ENCODE measurements at regions not wholly inside any gene's neighbourhood (a gene's known extent, or its start where the extent isn't known, plus 50 kb on each side); places are given as distances from the start of the nearest gene placed in this dataset.

DNA sequence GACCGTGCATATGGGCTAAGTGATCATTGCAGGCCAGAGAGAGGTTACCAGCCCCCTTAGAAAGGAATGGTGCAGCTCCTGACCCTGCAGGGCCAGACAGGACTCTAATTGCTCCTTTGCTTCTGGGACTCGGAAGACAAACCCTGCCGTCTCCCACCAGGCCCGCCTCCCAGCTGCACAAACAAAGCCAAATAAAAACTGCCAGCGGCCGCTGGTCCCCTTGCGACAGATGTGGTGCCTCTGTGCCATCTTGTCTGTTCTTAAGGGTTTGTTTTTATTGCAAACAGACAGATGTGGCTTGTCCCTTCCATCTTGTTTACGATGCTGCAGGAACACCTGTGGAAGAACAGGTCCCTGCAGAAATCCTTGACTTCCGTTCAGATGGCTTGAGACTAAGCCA is 434.4 kb upstream of the TSHZ3 start:
- Histone ChIP-seq H3K18ac (ENCODE audit: low read length) (no peak overlapping the region), H3K79me2 (ENCODE audit: control insufficient read depth, insufficient read depth, low read length) (no peaks in the 10 kb centered on the region), H4K8ac (ENCODE audit: low read depth, low read length) (no peak overlapping the region), H3K56ac (ENCODE audit: low read length) (no peak overlapping the region), H3K23ac (ENCODE audit: low read length) (no peak overlapping the region), H3K4me2 (ENCODE audit: low read length) (no peak overlapping the region), H3K4ac (ENCODE audit: low read depth, low read length) (no peak overlapping the region), H4K5ac (ENCODE audit: low read length) (no peak overlapping the region), H3K36me3 (ENCODE audit: control insufficient read depth, insufficient read depth, low read length) (no peaks in the 10 kb centered on the region), H2BK15ac (replicated peaks; ENCODE audit: low read depth) (no peak overlapping the region), H3K4me3 (ENCODE audit: low read length) (no peak overlapping the region), H3K9ac (ENCODE audit: low read length) (no peak overlapping the region), H3K79me1 (ENCODE audit: low read length) (no peaks in the 10 kb centered on the region), H2AK5ac (ENCODE audit: low read length) (no peak overlapping the region), H2BK5ac (ENCODE audit: low read length) (no peak overlapping the region), H3K4me1 (ENCODE audit: control insufficient read depth, low read depth, low read length) (no peaks in the 10 kb centered on the region), H3K27ac (ENCODE audit: low read depth, low read length) (no peak overlapping the region), H3K27me3 (ENCODE audit: insufficient read depth, low read length, poor library complexity) (no peaks in the 10 kb centered on the region), H2BK120ac (ENCODE audit: low read depth, low read length) (no peak overlapping the region)
- DNase-seq, result no peak
- no CpG with 5 or more reads among the region's 9 CpGs for WGBS (ENCODE audit: extremely low coverage, insufficient coverage, low lambda C conversion rate)

DNA sequence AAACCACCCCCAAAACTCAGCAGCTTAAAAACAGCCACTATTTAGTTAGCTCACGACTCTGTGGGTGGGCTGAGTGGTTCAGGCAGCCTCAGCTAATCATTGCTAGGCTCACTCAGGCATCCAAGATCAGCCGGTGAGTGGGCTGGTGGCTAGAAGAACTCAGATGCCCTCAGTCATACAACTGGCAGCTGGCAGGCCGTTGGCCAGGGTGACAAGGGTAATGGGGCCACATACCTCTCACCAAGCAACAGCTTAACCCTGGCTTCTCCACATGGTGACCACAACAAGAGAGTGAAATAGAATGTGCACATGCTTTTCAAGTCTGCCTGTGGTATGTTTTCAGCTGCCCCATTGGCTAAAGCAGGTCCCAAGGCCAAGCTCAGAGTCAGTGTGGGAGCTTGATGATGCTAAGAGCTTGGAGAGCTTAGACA is 435.4 kb upstream of the TSHZ3 start:
- Histone ChIP-seq H3K27ac (ENCODE audit: low read depth, low read length) (no peak overlapping the region), H3K4me1 (ENCODE audit: control insufficient read depth, low read depth, low read length) (no peaks in the 10 kb centered on the region), H3K18ac (ENCODE audit: low read length) (no peak overlapping the region), H3K56ac (ENCODE audit: low read length) (no peak overlapping the region), H3K79me1 (ENCODE audit: low read length) (no peaks in the 10 kb centered on the region), H3K27me3 (ENCODE audit: insufficient read depth, low read length, poor library complexity) (no peaks in the 10 kb centered on the region), H3K9ac (ENCODE audit: low read length) (no peak overlapping the region), H4K5ac (ENCODE audit: low read length) (no peak overlapping the region), H3K4me2 (ENCODE audit: low read length) (no peak overlapping the region), H3K36me3 (ENCODE audit: control insufficient read depth, insufficient read depth, low read length) (no peaks in the 10 kb centered on the region), H2BK15ac (replicated peaks; ENCODE audit: low read depth) (no peak overlapping the region), H3K4me3 (ENCODE audit: low read length) (no peak overlapping the region), H2AK5ac (ENCODE audit: low read length) (no peak overlapping the region), H2BK5ac (ENCODE audit: low read length) (no peak overlapping the region), H2BK120ac (ENCODE audit: low read depth, low read length) (no peak overlapping the region), H3K4ac (ENCODE audit: low read depth, low read length) (no peak overlapping the region), H4K8ac (ENCODE audit: low read depth, low read length) (no peak overlapping the region), H3K79me2 (ENCODE audit: control insufficient read depth, insufficient read depth, low read length) (no peaks in the 10 kb centered on the region), H3K23ac (ENCODE audit: low read length) (no peak overlapping the region)
- WGBS (ENCODE audit: extremely low coverage, insufficient coverage, low lambda C conversion rate), result no CpG with 5 or more reads among the region's 3 CpGs
- no peak for DNase-seq

DNA sequence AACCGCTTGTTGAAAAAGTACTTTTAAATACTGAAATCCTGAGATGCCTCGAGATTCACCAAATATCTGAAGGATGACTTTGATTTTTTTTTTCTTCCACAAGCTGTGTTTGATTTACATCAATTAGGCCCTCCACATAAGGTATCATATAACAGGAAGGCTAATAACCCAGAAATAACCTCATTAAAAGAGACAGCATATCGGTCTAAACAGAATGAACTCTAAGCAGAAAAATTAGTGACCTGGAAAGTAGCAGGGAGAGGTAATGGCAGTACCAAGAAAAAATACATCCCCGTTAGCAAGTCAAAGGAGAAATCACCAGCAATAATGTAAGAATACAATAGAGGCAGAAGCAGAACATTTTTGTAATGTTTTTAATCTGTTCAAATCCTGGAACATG is 452.4 kb upstream of the TSHZ3 start:
- H3K18ac ChIP-seq (ENCODE audit: low read length), result no peak overlapping the region
- no peak overlapping the region for H3K56ac ChIP-seq (ENCODE audit: low read length)
- no peak overlapping the region for H2BK120ac ChIP-seq (ENCODE audit: low read depth, low read length)
- WGBS (ENCODE audit: extremely low coverage, insufficient coverage, low lambda C conversion rate), result no CpG with 5 or more reads among the region's 4 CpGs
- no peak overlapping the region for H3K4me2 ChIP-seq (ENCODE audit: low read length)
- H3K27ac ChIP-seq (ENCODE audit: low read depth, low read length), result no peak overlapping the region
- DNase-seq, result no peak
- no peaks in the 10 kb centered on the region for H3K4me1 ChIP-seq (ENCODE audit: control insufficient read depth, low read depth, low read length)
- no peaks in the 10 kb centered on the region for H3K79me2 ChIP-seq (ENCODE audit: control insufficient read depth, insufficient read depth, low read length)
- H3K4ac ChIP-seq (ENCODE audit: low read depth, low read length), result no peak overlapping the region
- no peaks in the 10 kb centered on the region for H3K79me1 ChIP-seq (ENCODE audit: low read length)
- H3K27me3 ChIP-seq (ENCODE audit: insufficient read depth, low read length, poor library complexity), result no peaks in the 10 kb centered on the region
- no peaks in the 10 kb centered on the region for H3K36me3 ChIP-seq (ENCODE audit: control insufficient read depth, insufficient read depth, low read length)
- H3K4me3 ChIP-seq (ENCODE audit: low read length), result no peak overlapping the region
- no peak overlapping the region for H3K23ac ChIP-seq (ENCODE audit: low read length)
- no peak overlapping the region for H4K8ac ChIP-seq (ENCODE audit: low read depth, low read length)
- no peak overlapping the region for H2BK15ac ChIP-seq (replicated peaks; ENCODE audit: low read depth)
- no peak overlapping the region for H3K9ac ChIP-seq (ENCODE audit: low read length)
- H2BK5ac ChIP-seq (ENCODE audit: low read length), result no peak overlapping the region
- no peak overlapping the region for H4K5ac ChIP-seq (ENCODE audit: low read length)
- H2AK5ac ChIP-seq (ENCODE audit: low read length), result no peak overlapping the region

DNA sequence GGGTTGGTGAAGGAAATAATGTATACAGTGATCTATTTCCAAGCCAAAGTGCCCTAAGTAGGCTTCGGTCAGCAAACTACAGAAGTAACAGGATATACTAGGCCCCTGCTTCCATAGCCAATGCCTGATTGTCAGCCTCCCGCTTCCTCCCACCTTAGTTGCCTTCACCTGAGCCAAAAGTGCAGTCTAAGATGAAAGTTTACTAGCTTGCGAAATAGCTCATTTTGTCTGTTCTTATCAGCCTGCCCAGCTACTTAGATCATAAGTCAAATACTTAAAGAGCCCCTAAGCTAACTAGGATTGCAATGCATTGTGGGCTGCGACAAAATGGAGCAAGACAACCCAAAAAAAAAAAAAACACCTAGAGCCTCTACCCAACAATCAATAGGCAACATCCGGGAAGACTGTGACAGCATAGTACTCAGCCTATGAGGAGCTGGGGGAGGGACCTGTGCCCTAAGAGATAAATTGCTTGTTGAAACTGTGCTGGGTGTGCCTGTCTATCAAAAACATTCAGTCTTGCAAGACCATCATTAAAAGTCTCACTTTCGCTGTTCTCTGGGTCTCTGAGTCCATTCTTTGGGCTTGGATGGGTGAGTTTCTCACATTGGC is 454.7 kb upstream of the TSHZ3 start:
- no peak overlapping the region for H2BK15ac ChIP-seq (replicated peaks; ENCODE audit: low read depth)
- no peaks in the 10 kb centered on the region for H3K79me1 ChIP-seq (ENCODE audit: low read length)
- no peak overlapping the region for H4K8ac ChIP-seq (ENCODE audit: low read depth, low read length)
- no peak overlapping the region for H4K5ac ChIP-seq (ENCODE audit: low read length)
- no peak overlapping the region for H3K9ac ChIP-seq (ENCODE audit: low read length)
- H3K36me3 ChIP-seq (ENCODE audit: control insufficient read depth, insufficient read depth, low read length), result no peaks in the 10 kb centered on the region
- DNase-seq, result no peak
- no peak overlapping the region for H3K4me2 ChIP-seq (ENCODE audit: low read length)
- H3K4me3 ChIP-seq (ENCODE audit: low read length), result no peak overlapping the region
- no peaks in the 10 kb centered on the region for H3K4me1 ChIP-seq (ENCODE audit: control insufficient read depth, low read depth, low read length)
- H3K4ac ChIP-seq (ENCODE audit: low read depth, low read length), result no peak overlapping the region
- H2BK120ac ChIP-seq (ENCODE audit: low read depth, low read length), result no peak overlapping the region
- no peaks in the 10 kb centered on the region for H3K79me2 ChIP-seq (ENCODE audit: control insufficient read depth, insufficient read depth, low read length)
- no peaks in the 10 kb centered on the region for H3K27me3 ChIP-seq (ENCODE audit: insufficient read depth, low read length, poor library complexity)
- no peak overlapping the region for H2BK5ac ChIP-seq (ENCODE audit: low read length)
- no peak overlapping the region for H3K27ac ChIP-seq (ENCODE audit: low read depth, low read length)
- H3K18ac ChIP-seq (ENCODE audit: low read length), result no peak overlapping the region
- H3K56ac ChIP-seq (ENCODE audit: low read length), result no peak overlapping the region
- no peak overlapping the region for H3K23ac ChIP-seq (ENCODE audit: low read length)
- H2AK5ac ChIP-seq (ENCODE audit: low read length), result no peak overlapping the region
- WGBS (ENCODE audit: extremely low coverage, insufficient coverage, low lambda C conversion rate), result no CpG with 5 or more reads among the region's 6 CpGs

DNA sequence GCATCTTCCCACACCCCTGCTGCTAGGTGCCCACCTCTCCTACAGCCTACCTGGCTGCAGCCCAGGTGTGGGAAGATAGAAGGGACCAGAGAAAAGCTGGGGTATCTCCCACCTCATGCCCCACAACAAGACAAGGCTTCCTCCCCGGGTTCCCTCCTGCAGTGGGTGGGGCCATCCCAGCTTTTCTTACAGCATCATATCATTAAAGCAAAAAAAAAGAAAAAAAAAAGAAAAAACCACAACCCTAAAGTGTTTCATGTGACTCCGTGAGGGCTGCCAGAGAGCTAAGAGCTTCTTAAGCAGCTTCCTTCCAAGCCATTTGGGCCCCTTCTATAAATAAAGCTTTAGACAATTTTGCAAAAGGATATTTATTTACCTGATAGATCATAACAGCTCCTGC is 455.4 kb upstream of the TSHZ3 start:
- H2BK5ac ChIP-seq (ENCODE audit: low read length), result no peak overlapping the region
- no peak overlapping the region for H3K27ac ChIP-seq (ENCODE audit: low read depth, low read length)
- H3K4ac ChIP-seq (ENCODE audit: low read depth, low read length), result no peak overlapping the region
- no peak overlapping the region for H2BK15ac ChIP-seq (replicated peaks; ENCODE audit: low read depth)
- H2BK120ac ChIP-seq (ENCODE audit: low read depth, low read length), result no peak overlapping the region
- H3K23ac ChIP-seq (ENCODE audit: low read length), result no peak overlapping the region
- no CpG with 5 or more reads among the region's 2 CpGs for WGBS (ENCODE audit: extremely low coverage, insufficient coverage, low lambda C conversion rate)
- H3K4me3 ChIP-seq (ENCODE audit: low read length), result no peak overlapping the region
- H3K9ac ChIP-seq (ENCODE audit: low read length), result no peak overlapping the region
- H2AK5ac ChIP-seq (ENCODE audit: low read length), result no peak overlapping the region
- H3K79me1 ChIP-seq (ENCODE audit: low read length), result no peaks in the 10 kb centered on the region
- H3K4me1 ChIP-seq (ENCODE audit: control insufficient read depth, low read depth, low read length), result no peaks in the 10 kb centered on the region
- H4K8ac ChIP-seq (ENCODE audit: low read depth, low read length), result no peak overlapping the region
- no peaks in the 10 kb centered on the region for H3K79me2 ChIP-seq (ENCODE audit: control insufficient read depth, insufficient read depth, low read length)
- H3K36me3 ChIP-seq (ENCODE audit: control insufficient read depth, insufficient read depth, low read length), result no peaks in the 10 kb centered on the region
- no peak overlapping the region for H3K4me2 ChIP-seq (ENCODE audit: low read length)
- no peak for DNase-seq
- H3K27me3 ChIP-seq (ENCODE audit: insufficient read depth, low read length, poor library complexity), result no peaks in the 10 kb centered on the region
- no peak overlapping the region for H4K5ac ChIP-seq (ENCODE audit: low read length)
- H3K56ac ChIP-seq (ENCODE audit: low read length), result no peak overlapping the region
- no peak overlapping the region for H3K18ac ChIP-seq (ENCODE audit: low read length)

DNA sequence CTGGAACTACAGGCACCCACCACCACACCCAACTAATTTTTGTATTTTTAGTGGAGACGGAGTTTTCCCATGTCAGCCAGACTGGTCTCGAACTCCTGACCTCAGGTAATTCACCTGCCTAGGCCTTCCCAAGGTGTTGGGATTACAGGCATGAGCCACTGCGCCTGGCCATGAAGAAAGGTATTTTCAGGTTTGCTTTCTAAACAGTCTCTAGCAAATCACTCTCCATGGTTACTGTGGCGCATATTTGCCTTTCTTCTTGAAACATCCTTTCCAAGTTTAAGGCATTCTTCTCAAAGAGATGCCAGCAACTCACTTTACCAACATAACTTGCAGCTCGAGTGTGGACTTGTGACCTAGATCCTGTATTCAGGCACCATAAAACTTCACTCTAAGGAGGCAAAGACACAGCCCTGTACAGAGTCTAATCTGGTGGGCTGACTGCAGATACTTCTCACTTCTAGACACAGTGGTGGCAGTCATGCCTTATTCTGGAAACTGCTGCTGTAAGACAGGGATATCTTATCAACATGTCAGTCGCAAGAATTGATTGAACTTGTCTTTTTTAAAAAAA is 461.4 kb upstream of the TSHZ3 start:
- H2AK5ac ChIP-seq (ENCODE audit: low read length), result no peak overlapping the region
- no peak overlapping the region for H4K8ac ChIP-seq (ENCODE audit: low read depth, low read length)
- H3K36me3 ChIP-seq (ENCODE audit: control insufficient read depth, insufficient read depth, low read length), result no peaks in the 10 kb centered on the region
- no peak for DNase-seq
- H3K23ac ChIP-seq (ENCODE audit: low read length), result no peak overlapping the region
- H3K9ac ChIP-seq (ENCODE audit: low read length), result no peak overlapping the region
- H3K4ac ChIP-seq (ENCODE audit: low read depth, low read length), result no peak overlapping the region
- no peak overlapping the region for H2BK5ac ChIP-seq (ENCODE audit: low read length)
- H3K79me1 ChIP-seq (ENCODE audit: low read length), result no peaks in the 10 kb centered on the region
- H2BK15ac ChIP-seq (replicated peaks; ENCODE audit: low read depth), result no peak overlapping the region
- H2BK120ac ChIP-seq (ENCODE audit: low read depth, low read length), result no peak overlapping the region
- H3K4me3 ChIP-seq (ENCODE audit: low read length), result no peak overlapping the region
- no peaks in the 10 kb centered on the region for H3K79me2 ChIP-seq (ENCODE audit: control insufficient read depth, insufficient read depth, low read length)
- no peaks in the 10 kb centered on the region for H3K27me3 ChIP-seq (ENCODE audit: insufficient read depth, low read length, poor library complexity)
- no peaks in the 10 kb centered on the region for H3K4me1 ChIP-seq (ENCODE audit: control insufficient read depth, low read depth, low read length)
- no peak overlapping the region for H3K4me2 ChIP-seq (ENCODE audit: low read length)
- H3K56ac ChIP-seq (ENCODE audit: low read length), result no peak overlapping the region
- no CpG with 5 or more reads among the region's 6 CpGs for WGBS (ENCODE audit: extremely low coverage, insufficient coverage, low lambda C conversion rate)
- H3K27ac ChIP-seq (ENCODE audit: low read depth, low read length), result no peak overlapping the region
- no peak overlapping the region for H4K5ac ChIP-seq (ENCODE audit: low read length)
- H3K18ac ChIP-seq (ENCODE audit: low read length), result no peak overlapping the region

Measured in mesendoderm (in vitro differentiated cells).